Stimulated activated CD4-positive, alpha-beta T cell treated with anti-CD3 and anti-CD28 coated beads, TNF-alpha, amount 100 ng/mL, for 1 hour (primary cell): ENCODE measurements at regions not wholly inside any gene's neighbourhood (a gene's known extent, or its start where the extent isn't known, plus 50 kb on each side); places are given as distances from the start of the nearest gene placed in this dataset.

Experiments
- DNase-seq, 3 donors: peaks; one replicate each; pipeline ENCODE4 v3.0.0-alpha.2; 2020; ENCODE audit warnings: low read depth in 3 of 3, low spot score in 1 of 3

DNA sequence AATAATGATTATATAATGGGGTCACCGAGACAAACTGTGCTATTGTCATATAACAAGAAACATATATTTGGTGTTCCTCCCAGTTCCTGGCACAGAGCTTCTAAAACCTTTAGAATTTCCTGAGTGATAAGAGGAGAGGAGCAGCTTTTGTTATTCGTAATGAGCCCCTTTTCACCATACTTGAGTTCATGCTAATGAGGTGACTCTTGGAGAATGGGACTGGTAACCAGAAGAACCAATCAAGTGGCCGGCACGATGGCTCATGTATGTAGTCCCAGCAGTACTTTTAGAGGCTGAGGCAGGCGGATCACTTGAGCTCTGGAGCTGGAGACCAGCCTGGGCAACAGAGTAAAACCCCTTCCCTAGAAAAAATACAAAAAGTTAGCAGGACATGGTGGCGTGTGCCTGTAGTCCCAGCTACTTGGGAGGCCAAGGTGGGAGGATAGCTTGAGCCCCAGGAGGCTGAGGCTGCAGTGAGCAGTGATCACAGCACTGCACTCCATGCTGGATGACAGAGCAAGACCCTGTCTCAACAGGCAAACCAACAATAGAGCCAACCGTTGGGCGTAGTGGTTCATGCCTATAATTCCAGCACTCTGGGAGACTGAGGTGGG lies 62.7 kb upstream of the FTH1 start:
- DNase-seq: no peak

GRCh38 chr11:62026739-62027370 lies 59.4 kb upstream of the FTH1 start:
- DNase-seq: no peak

DNA sequence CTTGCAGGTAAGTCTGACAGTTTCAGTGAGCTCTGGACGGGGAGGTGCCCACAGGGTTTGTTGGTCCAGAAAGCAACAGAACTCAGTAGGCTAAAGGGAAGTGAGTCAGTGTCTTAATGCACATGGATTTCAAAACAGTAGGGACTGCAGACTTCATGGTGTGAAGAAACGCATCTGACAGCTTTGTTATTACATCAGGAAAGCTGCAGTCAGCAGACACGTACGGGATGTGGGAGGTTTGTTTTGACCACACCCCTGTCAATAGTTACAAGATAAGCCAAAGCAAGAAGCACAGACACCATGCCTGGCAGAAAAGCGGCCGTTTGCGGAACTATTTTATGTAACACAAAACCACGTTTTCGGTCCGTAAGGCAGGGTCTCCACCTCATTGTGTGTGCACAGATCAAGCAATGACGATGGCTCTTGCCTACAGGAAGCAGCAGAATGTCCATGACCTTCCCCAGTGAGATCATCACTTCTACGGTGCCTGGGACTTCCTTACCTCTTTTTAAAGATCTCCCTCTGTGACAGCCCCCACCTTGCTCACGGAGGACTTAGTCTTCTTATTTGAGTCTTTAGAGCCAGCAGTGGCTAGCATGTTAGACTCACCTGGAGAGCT lies 58.2 kb upstream of the FTH1 start:
- peak; percentile 1 to 52 (median 35) for DNase-seq

- no peak for DNase-seq
These were observed 57.6 kb upstream of the FTH1 start for GRCh38 chr11:62024936-62025486.

GRCh38 chr11:62022211-62022610 lies 54.8 kb upstream of the FTH1 start:
- DNase-seq: no peak

GRCh38 chr11:62020661-62021060 lies 53.2 kb upstream of the FTH1 start:
- no peak for DNase-seq

GRCh38 chr11:62018981-62019664 lies 51.7 kb upstream of the FTH1 start:
- no peak for DNase-seq

DNA sequence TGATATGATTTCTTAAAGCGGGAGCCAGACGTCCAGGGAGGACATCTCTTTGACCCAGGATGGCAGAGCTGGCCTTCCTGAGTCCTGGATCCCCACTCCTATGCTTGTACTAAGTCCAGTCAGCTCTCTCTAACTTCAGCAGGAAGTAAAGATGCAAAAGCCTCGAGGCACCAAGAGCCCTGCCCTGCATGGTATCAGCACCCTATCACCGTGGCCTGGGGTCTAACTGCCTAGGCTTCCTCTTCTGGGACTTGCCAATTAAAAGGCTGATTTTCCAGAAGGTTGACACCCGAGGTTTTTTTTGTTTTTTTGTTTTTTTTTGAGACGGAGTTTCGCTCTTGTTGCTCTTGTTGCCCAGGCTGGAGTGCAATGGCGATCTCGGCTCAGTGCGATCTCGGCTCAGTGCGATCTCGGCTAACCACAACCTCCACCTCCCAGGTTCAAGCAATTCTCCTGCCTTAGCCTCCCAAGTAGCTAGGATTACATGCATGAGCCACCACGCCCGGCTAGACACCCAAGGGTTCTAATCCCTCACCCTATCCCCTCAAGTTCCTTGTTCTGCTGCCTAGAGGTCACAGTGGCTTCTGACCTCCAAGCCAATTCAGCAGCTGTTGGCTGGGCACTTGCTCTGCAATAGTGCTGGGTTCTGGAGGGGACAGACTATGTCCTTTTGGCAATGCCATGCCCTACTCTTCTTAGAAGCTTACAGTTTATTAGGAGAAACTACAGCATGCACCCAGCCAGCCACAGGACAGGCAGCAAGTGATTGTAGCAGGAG lies 50.6 kb upstream of the FTH1 start:
- DNase-seq: no peak
